Heart right ventricle (tissue), 16 donors: ENCODE measurements at regions not wholly inside any gene's neighbourhood (a gene's known extent, or its start where the extent isn't known, plus 50 kb on each side); places are given as distances from the start of the nearest gene placed in this dataset.

Source experiments
- ATAC-seq, 8 donors: fragments of 200-7000 bp; cut with Tn5 transposase; one replicate each; pipeline ENCODE4 v1.9.1; 2020; ENCODE audit warnings: mild to moderate bottlenecking in 8 of 8, moderate library complexity in 8 of 8, moderate number of reproducible peaks in 1 of 8
- DNase-seq, 2 donors: peaks; one replicate each; pipeline ENCODE4 v3.0.0-alpha.2; 2020
- H3K27ac ChIP-seq, 10 donors: fragments of 200-600 bp; sonication (generic) in 2 of 10; one replicate each; pipeline versions ENCODE4 v1.5.0 to v1.8.0; 2020 to 2022; ENCODE audit warnings: mild to moderate bottlenecking in 3 of 10
- H3K27me3 ChIP-seq, 7 donors: fragments of 200-600 bp; one replicate each; pipeline ENCODE4 v1.8.0; 2021 to 2022; ENCODE audit warnings: mild to moderate bottlenecking in 2 of 7
- H3K36me3 ChIP-seq, 9 donors: fragments of 200-600 bp; sonication (generic) in 1 of 9; one replicate each; pipeline versions ENCODE4 v1.5.0 to v1.8.0; 2020 to 2022; ENCODE audit warnings: mild to moderate bottlenecking in 2 of 9
- H3K4me1 ChIP-seq, 9 donors: fragments of 200-600 bp; sonication (generic) in 1 of 9; one replicate each; pipeline versions ENCODE4 v1.5.0 to v1.8.0; 2020 to 2022; ENCODE audit warnings: mild to moderate bottlenecking in 4 of 9
- H3K4me3 ChIP-seq, 10 donors: fragments of 200-600 bp; sonication (generic) in 2 of 10; one replicate each; pipeline versions ENCODE4 v1.5.0 to v1.8.0; 2020 to 2022; ENCODE audit warnings: mild to moderate bottlenecking in 7 of 10, moderate library complexity in 2 of 10
- H3K9me3 ChIP-seq, 11 donors: fragments of 200-600 bp in 10 of 11; sonication (generic) in 2 of 11; one replicate each; pipeline versions ENCODE4 v1.5.0 to v1.8.0; 2013 to 2022; ENCODE audit warnings: mild to moderate bottlenecking in 2 of 11, control low read depth in 1 of 11, moderate library complexity in 1 of 11
- WGBS, 2 donors: extraction: QIAGEN DNeasy Blood & Tissue Kit; methylation state at CpG; one replicate each; pipeline ENCODE4 v1.1.7; 2013; ENCODE audit warnings: inconsistent platforms in 1 of 2; 5-methylcytosine and 5-hydroxymethylcytosine counted together
- intact Hi-C, 10 donors: fragments of 100-400 bp; cut with DNase I; formaldehyde crosslinking; loops; one replicate each; pipeline versions ENCODE4 v1.11.1 to v1.14.2; 2022
- TF ChIP-seq, protein P1 (sequence below), 9 donors: fragments of 200-600 bp; sonication (generic) in 2 of 9; IDR thresholded peaks; one replicate each; pipeline versions ENCODE4 v1.5.0 to v1.8.0; 2021 to 2022; ENCODE audit warnings: antibody characterized with exemption in 9 of 9, mild to moderate bottlenecking in 5 of 9, moderate library complexity in 1 of 9
- donor health status: Arrhythmogenic right ventricular cardiomyopathy.
- donor health status: ischemic (EF 13 %, LVEDD 7.1; RV severe dilation, severe dysfunction).
- donor health status: healthy with polysubstance abuse.
- donor health status: DM: no; HTN: yes; CAD: no.
- donor health status: DM: no; HTN: no; CAD: no.
- donor health status: ischemic (EF 25% LVEDD 6.9; RV normal size, moderate dysfunction).
- donor health status: ischemic (EF 25% LVEDD 5.7; RV mildly dilated, moderate dysfunction).
- donor health status: healthy.
- donor health status: DM: yes; HTN: yes; CAD: no.
- donor health status: Ischemic cardiomyopathy.
- donor health status: ischemic (EF 35%, LVEDD 5.7; RV mildly dilated, moderate dysfunction).
- donor health status: nonischemic (EF 11% LVEDD 7.7; RV severe dilation, severe dysfunction).
- donor health status: DM: yes; HTN: yes; CAD: no.
- donor health status: PGD.
- donor health status: ischemic (EF 29% LVEDD 5.4; RV normal size, mild dysfunction).
- donor health status: nonischemic (EF 23%, LVEDD 6.1; RV moderate dilation, normal function).

DNA sequence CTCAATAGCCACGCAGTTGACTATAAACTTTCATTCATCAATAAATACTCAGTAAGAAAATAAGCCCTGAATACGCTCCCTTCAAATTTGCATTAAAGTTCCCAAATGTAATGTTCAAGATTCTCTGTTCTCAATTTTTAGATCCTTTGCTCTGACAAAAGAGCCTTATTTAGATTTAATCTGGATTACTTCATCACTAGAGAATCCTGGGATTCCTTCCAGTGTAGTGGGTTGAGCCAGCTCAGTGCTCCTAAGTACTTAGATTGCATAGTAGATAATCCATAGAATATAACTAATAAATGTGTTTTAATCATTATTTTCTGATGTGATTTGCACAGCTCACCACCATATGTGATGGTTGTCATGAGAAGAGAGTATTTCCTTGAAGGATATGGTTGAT is 1286.2 kb downstream of the SUCLG1 start:
- 86 to 95% methylated on average over 2 of the region's 2 CpGs for WGBS, 2 donors
- no peaks in the 10 kb centered on the region for H3K9me3 ChIP-seq
- H3K27me3 ChIP-seq = no peaks in the 10 kb centered on the region
- no peak for ATAC-seq
- H3K36me3 ChIP-seq = no peaks in the 10 kb centered on the region
- DNase-seq = no peak
- TF ChIP-seq, protein P1, sequence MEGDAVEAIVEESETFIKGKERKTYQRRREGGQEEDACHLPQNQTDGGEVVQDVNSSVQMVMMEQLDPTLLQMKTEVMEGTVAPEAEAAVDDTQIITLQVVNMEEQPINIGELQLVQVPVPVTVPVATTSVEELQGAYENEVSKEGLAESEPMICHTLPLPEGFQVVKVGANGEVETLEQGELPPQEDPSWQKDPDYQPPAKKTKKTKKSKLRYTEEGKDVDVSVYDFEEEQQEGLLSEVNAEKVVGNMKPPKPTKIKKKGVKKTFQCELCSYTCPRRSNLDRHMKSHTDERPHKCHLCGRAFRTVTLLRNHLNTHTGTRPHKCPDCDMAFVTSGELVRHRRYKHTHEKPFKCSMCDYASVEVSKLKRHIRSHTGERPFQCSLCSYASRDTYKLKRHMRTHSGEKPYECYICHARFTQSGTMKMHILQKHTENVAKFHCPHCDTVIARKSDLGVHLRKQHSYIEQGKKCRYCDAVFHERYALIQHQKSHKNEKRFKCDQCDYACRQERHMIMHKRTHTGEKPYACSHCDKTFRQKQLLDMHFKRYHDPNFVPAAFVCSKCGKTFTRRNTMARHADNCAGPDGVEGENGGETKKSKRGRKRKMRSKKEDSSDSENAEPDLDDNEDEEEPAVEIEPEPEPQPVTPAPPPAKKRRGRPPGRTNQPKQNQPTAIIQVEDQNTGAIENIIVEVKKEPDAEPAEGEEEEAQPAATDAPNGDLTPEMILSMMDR (IDR thresholded peaks at IDR 0.05) = no peak
- H3K4me1 ChIP-seq = no peaks in the 10 kb centered on the region
- no peak overlapping the region for H3K4me3 ChIP-seq
- H3K27ac ChIP-seq = no peak overlapping the region
- intact Hi-C loops = no loop called here

DNA sequence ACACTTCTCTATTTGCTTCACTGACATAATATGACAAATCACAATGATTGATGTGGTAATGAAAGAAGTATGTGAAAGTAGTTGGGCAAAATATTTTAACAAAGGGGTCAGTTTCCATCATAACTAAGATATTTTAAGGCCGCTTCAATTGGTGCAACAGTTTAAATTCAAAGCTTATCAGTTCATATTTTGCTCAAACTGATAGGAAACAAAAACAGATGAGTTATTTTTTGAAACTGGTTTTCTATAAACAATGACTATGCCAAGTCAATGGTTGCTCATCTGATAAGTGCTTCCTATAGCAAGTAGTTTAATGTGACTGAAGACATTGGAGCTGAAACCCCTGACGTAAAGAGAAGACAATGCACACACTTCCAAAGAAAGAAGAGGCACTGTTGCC is 1290.7 kb downstream of the SUCLG1 start:
- ATAC-seq = no peak
- no peaks in the 10 kb centered on the region for H3K27me3 ChIP-seq
- H3K27ac ChIP-seq = no peak overlapping the region
- intact Hi-C loops = no loop called here
- no peak overlapping the region for H3K4me3 ChIP-seq
- TF ChIP-seq, protein P1 (IDR thresholded peaks at IDR 0.05) = no peak
- 80 to 88% methylated on average over 2 of the region's 2 CpGs for WGBS, 2 donors
- no peaks in the 10 kb centered on the region for H3K36me3 ChIP-seq
- H3K4me1 ChIP-seq = no peaks in the 10 kb centered on the region
- no peak for DNase-seq
- H3K9me3 ChIP-seq = no peaks in the 10 kb centered on the region

DNA sequence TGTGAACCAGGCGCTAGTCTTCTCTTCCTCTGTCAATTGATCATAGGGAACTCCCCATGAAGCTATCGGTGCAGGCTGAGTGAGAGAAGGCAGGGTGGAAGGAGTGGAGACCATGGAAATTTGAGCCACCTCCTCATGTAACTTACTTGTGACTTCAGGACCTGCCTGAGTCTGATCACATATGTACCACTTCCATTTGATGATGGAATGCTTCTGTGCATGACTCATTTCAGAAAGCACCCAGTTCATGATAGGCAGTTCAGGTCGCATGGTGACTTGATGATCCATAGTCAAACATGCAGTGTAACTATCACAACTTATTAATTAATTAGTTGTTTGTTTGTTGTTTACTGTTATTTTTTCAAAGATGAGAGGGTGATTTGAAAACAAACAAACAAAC is 1296.7 kb downstream of the SUCLG1 start:
- intact Hi-C loops = no loop called here
- H3K4me1 ChIP-seq = no peaks in the 10 kb centered on the region
- ATAC-seq (no peak), DNase-seq (no peak)
- TF ChIP-seq, protein P1 (IDR thresholded peaks at IDR 0.05) = no peak
- H3K27me3 ChIP-seq = no peaks in the 10 kb centered on the region
- H3K27ac ChIP-seq = no peak overlapping the region
- WGBS, 2 donors = 88 to 98% methylated on average over 3 of the region's 3 CpGs
- H3K9me3 ChIP-seq = no peaks in the 10 kb centered on the region
- no peak overlapping the region for H3K4me3 ChIP-seq
- no peaks in the 10 kb centered on the region for H3K36me3 ChIP-seq

DNA sequence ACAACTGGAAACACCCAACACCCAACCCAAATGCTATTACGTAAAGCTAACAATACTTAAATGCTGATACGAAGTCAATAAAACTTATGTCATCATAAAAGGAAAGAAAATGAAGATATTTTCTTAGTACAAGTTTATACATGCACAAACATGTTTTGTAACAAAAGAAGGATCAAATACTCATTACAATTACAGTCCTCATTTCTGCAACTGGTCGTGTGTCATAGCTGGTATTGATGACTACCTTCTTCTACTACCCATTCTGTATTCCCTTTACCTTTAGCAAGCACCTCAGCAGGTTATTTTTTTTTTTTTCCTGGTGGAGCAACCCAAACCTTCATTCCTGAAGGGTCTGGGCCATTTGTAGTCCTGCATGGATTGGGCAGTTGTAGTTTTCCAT is 1298.5 kb downstream of the SUCLG1 start:
- Histone ChIP-seq H3K27ac (no peak overlapping the region), H3K36me3 (no peaks in the 10 kb centered on the region), H3K4me1 (no peaks in the 10 kb centered on the region), H3K4me3 (no peak overlapping the region), H3K27me3 (no peaks in the 10 kb centered on the region), H3K9me3 (no peaks in the 10 kb centered on the region)
- intact Hi-C loops = no loop called here
- WGBS, 2 donors = 93 to 96% methylated on average over 3 of the region's 3 CpGs
- no peak for DNase-seq
- TF ChIP-seq, protein P1 (IDR thresholded peaks at IDR 0.05) = no peak
- no peak for ATAC-seq

DNA sequence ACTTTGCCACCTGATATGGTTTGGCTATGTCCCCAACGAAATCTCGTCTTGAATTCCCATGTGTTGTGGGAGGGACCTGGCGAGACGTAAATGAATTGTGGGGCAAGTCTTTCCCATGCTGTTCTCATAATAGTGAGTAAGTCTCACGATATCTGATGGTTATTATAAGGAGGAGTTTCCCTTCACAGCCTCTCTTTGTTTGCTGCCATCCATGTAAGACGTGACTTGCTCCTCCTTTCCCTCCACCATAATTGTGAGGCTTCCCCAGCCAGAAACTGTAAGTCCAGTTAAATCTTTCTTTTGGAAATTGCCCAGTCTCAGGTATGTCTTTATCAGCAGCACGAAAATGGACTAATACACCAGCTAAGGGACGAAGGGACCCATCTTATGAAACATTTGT is 1303.3 kb downstream of the SUCLG1 start:
- DNase-seq = no peak
- no peaks in the 10 kb centered on the region for H3K9me3 ChIP-seq
- intact Hi-C loops = no loop called here
- H3K27me3 ChIP-seq = no peaks in the 10 kb centered on the region
- TF ChIP-seq, protein P1 (IDR thresholded peaks at IDR 0.05) = no peak
- H3K4me1 ChIP-seq = no peaks in the 10 kb centered on the region
- ATAC-seq = no peak
- no peak overlapping the region for H3K27ac ChIP-seq
- 93 to 95% methylated on average over 8 of the region's 8 CpGs for WGBS, 2 donors
- no peak overlapping the region for H3K4me3 ChIP-seq
- no peaks in the 10 kb centered on the region for H3K36me3 ChIP-seq
